Kidney epithelial cell (primary cell): ENCODE measurements at regions not wholly inside any gene's neighbourhood (a gene's known extent, or its start where the extent isn't known, plus 50 kb on each side); places are given as distances from the start of the nearest gene placed in this dataset.

Experiments
- DNase-seq: peaks from one replicate; pipeline ENCODE4 v3.0.0-alpha.2; 2010; ENCODE audit warnings: low read depth
- H3K27me3 ChIP-seq: 2 replicates; pipeline ENCODE4 v1.6.0; 2011; ENCODE audit warnings: low read length; ENCODE audit not compliant: control insufficient read depth, insufficient read depth
- H3K36me3 ChIP-seq: 2 replicates; pipeline ENCODE4 v1.5.1; 2011; ENCODE audit warnings: low read length; ENCODE audit not compliant: control insufficient read depth, insufficient read depth
- H3K4me3 ChIP-seq: 2 replicates; pipeline ENCODE4 v1.5.1; 2011; ENCODE audit warnings: low read depth, mild to moderate bottlenecking, control low read depth, low read length
- CTCF ChIP-seq: IDR thresholded peaks from 2 replicates; pipeline ENCODE4 v1.5.1; 2011; ENCODE audit warnings: mild to moderate bottlenecking, moderate library complexity, low read length, control low read depth, inconsistent platforms; ENCODE audit not compliant: insufficient read depth, poor library complexity, severe bottlenecking

DNA sequence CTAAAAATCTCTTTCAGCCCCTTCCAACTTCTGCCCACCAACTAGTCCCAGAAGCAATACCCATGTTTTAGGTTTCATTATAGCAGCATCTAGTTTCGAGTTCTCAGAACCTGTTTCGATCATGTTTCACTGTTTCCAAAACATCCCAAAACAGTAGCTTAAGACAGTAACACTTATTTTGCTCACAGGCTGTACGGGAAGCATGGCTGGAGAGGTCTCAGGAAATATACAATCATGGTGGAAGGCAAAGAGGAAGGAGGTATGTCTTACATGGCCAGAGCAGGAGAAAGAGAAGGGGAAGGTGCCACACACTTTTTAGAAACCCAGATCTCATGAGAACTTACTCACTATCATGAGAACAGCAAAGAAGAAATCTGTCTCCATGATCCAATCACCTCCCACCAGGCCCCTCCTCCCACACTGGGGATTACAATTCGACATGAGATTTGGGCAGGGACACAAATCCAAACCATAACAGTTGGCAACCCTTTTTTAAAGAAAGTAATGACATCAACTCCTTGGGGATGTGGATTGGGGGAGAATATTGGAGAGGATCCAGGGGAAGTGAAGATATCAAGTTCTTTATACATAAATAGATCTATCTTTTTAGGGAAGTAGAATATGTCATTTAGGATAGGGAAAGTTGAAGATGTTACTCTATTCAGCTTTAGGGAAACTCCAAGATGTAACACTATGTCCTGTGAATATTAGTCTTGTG is 269.9 kb upstream of the PLEKHG7 start:
- no peak for TF ChIP-seq CTCF
- H3K36me3 ChIP-seq, result no peaks in the 10 kb centered on the region
- H3K4me3 ChIP-seq, result no peak overlapping the region
- DNase-seq, result no peak
- H3K27me3 ChIP-seq, result no peaks in the 10 kb centered on the region

- Histone ChIP-seq H3K27me3 (no peaks in the 10 kb centered on the region), H3K36me3 (no peaks in the 10 kb centered on the region), H3K4me3 (no peak overlapping the region)
- no peak for DNase-seq
- TF ChIP-seq CTCF, result no peak
These were observed 271.6 kb upstream of the PLEKHG7 start for GRCh38 chr12:92431146-92431545.

DNA sequence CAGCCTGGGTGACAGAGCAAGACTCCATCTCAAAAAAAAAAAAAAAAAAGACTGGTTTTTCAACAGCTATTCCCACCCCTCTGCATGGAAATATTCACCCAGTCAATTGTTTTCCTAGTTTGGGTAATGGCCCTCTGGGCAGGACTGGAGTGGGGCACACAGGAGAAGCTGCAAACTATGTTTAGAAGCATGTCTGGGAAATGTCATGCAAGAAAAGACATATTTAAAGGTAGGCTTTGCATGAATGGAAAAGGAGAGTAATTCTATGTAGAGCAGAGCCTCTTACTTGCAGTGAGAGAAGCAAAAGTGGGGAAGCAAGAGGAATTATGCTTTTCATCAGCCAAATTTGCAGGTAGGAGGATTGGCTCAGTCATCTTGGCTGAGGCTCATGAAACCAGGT is 276.5 kb upstream of the PLEKHG7 start:
- no peak for DNase-seq
- no peaks in the 10 kb centered on the region for H3K27me3 ChIP-seq
- no peaks in the 10 kb centered on the region for H3K36me3 ChIP-seq
- no peak overlapping the region for H3K4me3 ChIP-seq
- no peak for TF ChIP-seq CTCF

DNA sequence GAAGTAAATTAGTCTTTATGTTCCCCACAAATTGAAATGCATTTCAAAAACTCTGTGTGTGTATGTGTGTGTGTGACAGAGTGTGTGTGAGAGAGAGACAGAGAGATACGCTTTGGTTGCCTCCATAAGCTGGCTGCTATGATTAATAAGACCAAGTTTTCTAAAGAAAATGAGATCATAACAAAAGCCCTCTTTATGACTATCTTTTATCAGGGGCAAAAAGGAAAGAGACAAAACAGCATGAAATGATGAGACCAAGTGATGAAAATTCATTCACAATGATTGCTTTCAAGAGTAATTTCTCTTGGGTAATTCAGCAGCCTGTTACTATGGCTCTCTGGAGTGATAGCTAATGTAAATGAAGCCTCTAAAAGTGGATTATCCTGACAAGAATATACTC is 277.6 kb upstream of the PLEKHG7 start:
- Histone ChIP-seq H3K27me3 (no peaks in the 10 kb centered on the region), H3K4me3 (no peak overlapping the region), H3K36me3 (no peaks in the 10 kb centered on the region)
- TF ChIP-seq CTCF, result no peak
- DNase-seq, result no peak

DNA sequence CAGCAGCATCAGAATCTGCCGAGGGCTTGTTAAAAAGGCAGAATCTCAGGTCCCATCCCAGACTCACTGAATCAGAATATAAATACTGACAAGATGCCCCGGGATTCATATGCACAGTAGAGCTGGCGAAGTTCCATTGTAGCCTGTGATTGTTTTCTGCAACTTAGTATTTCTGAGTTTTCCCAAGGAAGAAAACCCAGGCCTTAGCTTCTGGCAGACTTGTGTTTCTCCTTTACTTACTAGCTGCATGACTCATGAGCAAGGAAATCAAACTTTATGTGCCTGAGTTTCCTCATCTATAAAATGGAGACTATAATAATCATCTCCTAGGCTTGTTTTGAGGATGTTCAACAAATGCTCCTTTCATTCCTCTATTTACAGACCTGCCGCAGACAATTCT is 278.5 kb upstream of the PLEKHG7 start:
- TF ChIP-seq CTCF, result no peak
- H3K4me3 ChIP-seq, result no peak overlapping the region
- H3K36me3 ChIP-seq, result no peaks in the 10 kb centered on the region
- DNase-seq, result no peak
- H3K27me3 ChIP-seq, result no peaks in the 10 kb centered on the region

DNA sequence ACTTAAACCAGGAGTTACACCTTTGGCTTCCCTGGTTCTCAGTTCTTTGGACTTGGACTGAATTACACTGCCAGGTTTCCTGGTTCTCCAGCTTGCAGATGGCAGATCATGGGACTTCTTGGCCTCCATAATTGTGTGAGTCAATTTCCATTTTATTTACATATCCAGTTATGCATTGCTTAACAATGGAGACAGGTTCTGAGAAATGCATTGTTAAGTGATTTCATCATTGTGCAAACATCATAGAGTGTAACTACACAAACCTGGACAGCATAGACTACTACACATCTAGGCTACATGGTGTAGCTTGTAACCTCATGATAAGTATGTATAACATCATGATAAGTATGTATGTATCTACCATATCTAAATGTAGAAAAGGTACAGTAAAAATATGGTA is 276.1 kb upstream of the BTG1 start:
- Histone ChIP-seq H3K4me3 (no peak overlapping the region), H3K36me3 (no peaks in the 10 kb centered on the region), H3K27me3 (no peaks in the 10 kb centered on the region)
- DNase-seq, result no peak
- no peak for TF ChIP-seq CTCF
